ENCODE measurements at regions not wholly inside any gene's neighbourhood (a gene's known extent, or its start where the extent isn't known, plus 50 kb on each side); places are given as distances from the start of the nearest gene placed in this dataset.

DNA sequence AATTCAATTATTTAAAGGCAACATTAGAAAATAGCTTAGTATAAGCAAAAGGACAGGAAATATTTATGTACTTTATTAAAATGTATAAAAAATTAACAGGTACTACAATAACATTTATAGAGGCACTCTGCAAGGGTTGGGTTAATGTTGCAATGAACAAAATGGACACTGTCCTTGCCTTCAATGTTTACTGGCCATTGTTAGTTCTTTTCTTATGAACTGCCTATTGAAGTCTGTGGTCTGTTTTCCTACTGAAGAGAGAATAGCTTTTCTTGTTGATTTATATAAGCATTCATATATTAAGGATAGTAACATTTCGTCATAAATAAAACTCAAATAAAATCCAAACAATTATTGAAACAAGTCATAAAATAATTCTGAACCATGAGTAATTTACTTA, 135.3 kb upstream of the BEND6 start:
- Histone ChIP-seq H3K9ac (ENCODE audit: low read length in 3 of 3) (no peak overlapping the region), H3K9me3 (ENCODE audit: control insufficient read depth in 2 of 3, insufficient read depth in 1 of 3, low read length in 3 of 3) (no peaks in the 10 kb centered on the region), H3K27ac (ENCODE audit: low read depth in 2 of 2, low read length in 2 of 2) (no peak overlapping the region), H3K27me3 (ENCODE audit: control insufficient read depth, insufficient read depth, low read length) (no peaks in the 10 kb centered on the region), H3K36me3 (ENCODE audit: control insufficient read depth in 2 of 3, insufficient read depth in 3 of 3, low read length in 3 of 3) (no peaks in the 10 kb centered on the region), H3K4me3 (ENCODE audit: low read length in 3 of 3) (no peak overlapping the region), H3K4me1 (ENCODE audit: control insufficient read depth in 2 of 3, insufficient read depth in 2 of 3, low read depth in 1 of 3, low read length in 3 of 3) (no peaks in the 10 kb centered on the region)
- TF ChIP-seq, protein P1, sequence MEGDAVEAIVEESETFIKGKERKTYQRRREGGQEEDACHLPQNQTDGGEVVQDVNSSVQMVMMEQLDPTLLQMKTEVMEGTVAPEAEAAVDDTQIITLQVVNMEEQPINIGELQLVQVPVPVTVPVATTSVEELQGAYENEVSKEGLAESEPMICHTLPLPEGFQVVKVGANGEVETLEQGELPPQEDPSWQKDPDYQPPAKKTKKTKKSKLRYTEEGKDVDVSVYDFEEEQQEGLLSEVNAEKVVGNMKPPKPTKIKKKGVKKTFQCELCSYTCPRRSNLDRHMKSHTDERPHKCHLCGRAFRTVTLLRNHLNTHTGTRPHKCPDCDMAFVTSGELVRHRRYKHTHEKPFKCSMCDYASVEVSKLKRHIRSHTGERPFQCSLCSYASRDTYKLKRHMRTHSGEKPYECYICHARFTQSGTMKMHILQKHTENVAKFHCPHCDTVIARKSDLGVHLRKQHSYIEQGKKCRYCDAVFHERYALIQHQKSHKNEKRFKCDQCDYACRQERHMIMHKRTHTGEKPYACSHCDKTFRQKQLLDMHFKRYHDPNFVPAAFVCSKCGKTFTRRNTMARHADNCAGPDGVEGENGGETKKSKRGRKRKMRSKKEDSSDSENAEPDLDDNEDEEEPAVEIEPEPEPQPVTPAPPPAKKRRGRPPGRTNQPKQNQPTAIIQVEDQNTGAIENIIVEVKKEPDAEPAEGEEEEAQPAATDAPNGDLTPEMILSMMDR (IDR thresholded peaks at IDR 0.05; ENCODE audit: borderline replicate concordance, extremely low read depth, insufficient read depth): no peak
- intact Hi-C loops (cut with DNase I): no loop called here
- DNase-seq (no peak), FAIRE-seq (no peak)

DNA sequence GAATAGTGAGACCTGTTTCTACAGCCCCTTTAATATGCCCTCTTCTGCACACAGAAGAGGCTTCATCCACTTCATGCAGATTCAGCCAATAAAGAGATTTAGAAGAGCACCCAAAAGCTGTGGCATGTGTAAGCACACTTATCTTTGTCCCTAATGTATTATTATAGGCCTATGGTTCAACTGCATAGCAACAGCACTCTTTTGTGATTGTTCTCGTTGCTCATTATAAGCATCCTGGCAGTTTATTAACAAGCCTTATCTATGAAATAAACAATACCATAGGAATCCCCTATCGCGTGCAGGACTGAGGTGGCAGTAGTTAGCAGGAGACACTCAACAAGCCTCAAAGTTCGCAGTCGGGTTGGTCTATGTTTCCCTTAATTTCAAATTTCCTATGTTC, 138.5 kb upstream of the BEND6 start:
- H3K27ac ChIP-seq (ENCODE audit: low read depth in 2 of 2, low read length in 2 of 2): no peak overlapping the region
- no peaks in the 10 kb centered on the region for H3K9me3 ChIP-seq (ENCODE audit: control insufficient read depth in 2 of 3, insufficient read depth in 1 of 3, low read length in 3 of 3)
- no peaks in the 10 kb centered on the region for H3K4me1 ChIP-seq (ENCODE audit: control insufficient read depth in 2 of 3, insufficient read depth in 2 of 3, low read depth in 1 of 3, low read length in 3 of 3)
- intact Hi-C loops (cut with DNase I): no loop called here
- no peak for FAIRE-seq
- no peak overlapping the region for H3K9ac ChIP-seq (ENCODE audit: low read length in 3 of 3)
- TF ChIP-seq, protein P1 (IDR thresholded peaks at IDR 0.05; ENCODE audit: borderline replicate concordance, extremely low read depth, insufficient read depth): no peak
- DNase-seq: no peak
- no peaks in the 10 kb centered on the region for H3K27me3 ChIP-seq (ENCODE audit: control insufficient read depth, insufficient read depth, low read length)
- H3K4me3 ChIP-seq (ENCODE audit: low read length in 3 of 3): no peak overlapping the region
- no peaks in the 10 kb centered on the region for H3K36me3 ChIP-seq (ENCODE audit: control insufficient read depth in 2 of 3, insufficient read depth in 3 of 3, low read length in 3 of 3)

DNA sequence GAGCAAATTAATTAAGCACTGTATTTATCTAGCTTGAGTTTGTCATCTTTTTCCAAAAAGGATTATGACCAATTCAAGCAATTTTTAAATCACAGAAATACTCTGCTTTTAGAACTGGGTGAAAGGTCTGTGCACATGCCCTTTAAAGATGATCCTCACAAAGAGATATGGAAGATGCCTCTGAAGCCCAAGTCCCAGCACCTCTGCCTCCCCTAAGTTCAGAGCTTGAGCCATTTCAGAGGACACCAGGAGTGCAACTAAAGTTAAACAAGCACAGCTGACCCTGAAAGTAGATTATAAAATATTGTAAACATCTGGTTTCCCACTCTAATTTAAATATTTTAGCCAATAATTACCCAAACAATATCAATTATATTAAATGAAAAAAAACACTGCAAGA, 139.5 kb upstream of the BEND6 start:
- H3K9ac ChIP-seq (ENCODE audit: low read length in 3 of 3): no peak overlapping the region
- no peak for FAIRE-seq
- TF ChIP-seq, protein P1 (IDR thresholded peaks at IDR 0.05; ENCODE audit: borderline replicate concordance, extremely low read depth, insufficient read depth): no peak

DNA sequence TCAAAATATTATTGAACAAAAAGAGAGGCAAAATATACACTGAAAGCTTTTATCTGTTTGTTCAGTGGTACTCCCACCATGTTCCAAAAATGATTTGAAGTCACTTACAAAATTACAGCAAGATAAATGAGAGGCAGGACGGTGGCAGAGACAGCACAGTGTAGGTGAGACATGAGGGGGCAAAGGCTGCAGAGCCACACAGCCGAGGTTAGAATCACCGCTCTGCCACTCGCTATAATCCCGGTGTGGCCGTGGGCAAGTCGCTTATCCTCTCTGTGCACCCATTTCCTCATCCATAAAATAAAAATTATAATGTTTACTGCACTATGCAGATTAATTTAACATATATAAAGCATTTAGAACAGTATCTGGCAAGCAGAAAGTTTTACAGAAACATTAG, 140.1 kb upstream of the BEND6 start:
- no peaks in the 10 kb centered on the region for H3K36me3 ChIP-seq (ENCODE audit: control insufficient read depth in 2 of 3, insufficient read depth in 3 of 3, low read length in 3 of 3)
- intact Hi-C loops (cut with DNase I): no loop called here
- DNase-seq (no peak), FAIRE-seq (no peak)
- H3K27me3 ChIP-seq (ENCODE audit: control insufficient read depth, insufficient read depth, low read length): no peaks in the 10 kb centered on the region
- no peaks in the 10 kb centered on the region for H3K4me1 ChIP-seq (ENCODE audit: control insufficient read depth in 2 of 3, insufficient read depth in 2 of 3, low read depth in 1 of 3, low read length in 3 of 3)
- no peak overlapping the region for H3K4me3 ChIP-seq (ENCODE audit: low read length in 3 of 3)
- H3K9me3 ChIP-seq (ENCODE audit: control insufficient read depth in 2 of 3, insufficient read depth in 1 of 3, low read length in 3 of 3): no peaks in the 10 kb centered on the region
- no peak overlapping the region for H3K27ac ChIP-seq (ENCODE audit: low read depth in 2 of 2, low read length in 2 of 2)
- TF ChIP-seq, protein P1 (IDR thresholded peaks at IDR 0.05; ENCODE audit: borderline replicate concordance, extremely low read depth, insufficient read depth): no peak
- no peak overlapping the region for H3K9ac ChIP-seq (ENCODE audit: low read length in 3 of 3)

More for the DNA sequence above, 139.5 kb upstream of the BEND6 start:
- no peak for DNase-seq
- intact Hi-C loops (cut with DNase I): no loop called here
- Histone ChIP-seq H3K9me3 (ENCODE audit: control insufficient read depth in 2 of 3, insufficient read depth in 1 of 3, low read length in 3 of 3) (no peaks in the 10 kb centered on the region), H3K4me3 (ENCODE audit: low read length in 3 of 3) (no peak overlapping the region), H3K36me3 (ENCODE audit: control insufficient read depth in 2 of 3, insufficient read depth in 3 of 3, low read length in 3 of 3) (no peaks in the 10 kb centered on the region), H3K27me3 (ENCODE audit: control insufficient read depth, insufficient read depth, low read length) (no peaks in the 10 kb centered on the region), H3K27ac (ENCODE audit: low read depth in 2 of 2, low read length in 2 of 2) (no peak overlapping the region), H3K4me1 (ENCODE audit: control insufficient read depth in 2 of 3, insufficient read depth in 2 of 3, low read depth in 1 of 3, low read length in 3 of 3) (no peaks in the 10 kb centered on the region)

Measured in kidney (tissue), 13 donors.